ENCODE measurements at regions not wholly inside any gene's neighbourhood (a gene's known extent, or its start where the extent isn't known, plus 50 kb on each side); places are given as distances from the start of the nearest gene placed in this dataset.

DNA sequence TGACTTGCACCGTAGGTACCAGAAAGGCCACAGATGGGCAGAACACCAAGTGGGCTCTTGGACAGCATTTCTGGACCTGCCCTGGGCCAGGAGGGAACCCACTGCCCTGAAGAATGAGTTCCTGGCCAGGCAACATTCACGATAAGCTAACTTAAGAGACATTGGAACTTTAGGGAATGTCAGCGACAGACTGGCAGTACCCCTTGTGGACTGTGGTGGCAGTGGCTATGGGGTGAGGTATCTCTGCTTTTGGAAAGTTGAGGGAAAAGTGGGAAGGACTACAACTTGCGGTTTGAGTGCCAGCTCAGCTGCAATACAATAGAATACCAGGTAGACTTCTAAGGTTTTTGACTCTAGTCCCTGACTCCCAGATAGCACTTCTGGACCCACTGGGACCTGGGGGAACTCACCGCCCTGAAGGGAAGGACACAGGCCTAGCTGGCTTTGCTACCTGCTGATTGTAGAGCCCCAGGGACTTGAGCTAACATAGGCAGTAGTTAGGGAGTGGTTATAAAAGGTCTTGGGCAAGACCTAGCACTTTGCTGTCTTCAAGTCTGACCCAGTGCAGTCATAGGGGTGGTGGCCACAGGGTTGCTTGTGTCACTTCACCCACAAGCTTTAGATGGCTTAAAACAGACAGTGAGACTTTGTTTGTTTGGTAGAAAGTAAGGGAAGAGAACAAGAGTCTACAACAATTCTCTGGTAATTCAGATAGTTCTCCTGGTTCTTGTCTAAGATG lies 617.6 kb downstream of the COL12A1 start:
- intact Hi-C loops (cut with DNase I) = no loop called here
- DNase-seq (no peak), FAIRE-seq (no peak)
- Histone ChIP-seq H3K9ac (ENCODE audit: low read length in 3 of 3) (no peak overlapping the region), H3K36me3 (ENCODE audit: control insufficient read depth in 2 of 3, insufficient read depth in 3 of 3, low read length in 3 of 3) (no peaks in the 10 kb centered on the region), H3K4me1 (ENCODE audit: control insufficient read depth in 2 of 3, insufficient read depth in 2 of 3, low read depth in 1 of 3, low read length in 3 of 3) (no peaks in the 10 kb centered on the region), H3K27ac (ENCODE audit: low read depth in 2 of 2, low read length in 2 of 2) (no peak overlapping the region), H3K9me3 (ENCODE audit: control insufficient read depth in 2 of 3, insufficient read depth in 1 of 3, low read length in 3 of 3) (no peaks in the 10 kb centered on the region), H3K27me3 (ENCODE audit: control insufficient read depth, insufficient read depth, low read length) (no peaks in the 10 kb centered on the region), H3K4me3 (ENCODE audit: low read length in 3 of 3) (no peak overlapping the region)
- TF ChIP-seq, protein P1, sequence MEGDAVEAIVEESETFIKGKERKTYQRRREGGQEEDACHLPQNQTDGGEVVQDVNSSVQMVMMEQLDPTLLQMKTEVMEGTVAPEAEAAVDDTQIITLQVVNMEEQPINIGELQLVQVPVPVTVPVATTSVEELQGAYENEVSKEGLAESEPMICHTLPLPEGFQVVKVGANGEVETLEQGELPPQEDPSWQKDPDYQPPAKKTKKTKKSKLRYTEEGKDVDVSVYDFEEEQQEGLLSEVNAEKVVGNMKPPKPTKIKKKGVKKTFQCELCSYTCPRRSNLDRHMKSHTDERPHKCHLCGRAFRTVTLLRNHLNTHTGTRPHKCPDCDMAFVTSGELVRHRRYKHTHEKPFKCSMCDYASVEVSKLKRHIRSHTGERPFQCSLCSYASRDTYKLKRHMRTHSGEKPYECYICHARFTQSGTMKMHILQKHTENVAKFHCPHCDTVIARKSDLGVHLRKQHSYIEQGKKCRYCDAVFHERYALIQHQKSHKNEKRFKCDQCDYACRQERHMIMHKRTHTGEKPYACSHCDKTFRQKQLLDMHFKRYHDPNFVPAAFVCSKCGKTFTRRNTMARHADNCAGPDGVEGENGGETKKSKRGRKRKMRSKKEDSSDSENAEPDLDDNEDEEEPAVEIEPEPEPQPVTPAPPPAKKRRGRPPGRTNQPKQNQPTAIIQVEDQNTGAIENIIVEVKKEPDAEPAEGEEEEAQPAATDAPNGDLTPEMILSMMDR (IDR thresholded peaks at IDR 0.05; ENCODE audit: borderline replicate concordance, extremely low read depth, insufficient read depth) = no peak

DNA sequence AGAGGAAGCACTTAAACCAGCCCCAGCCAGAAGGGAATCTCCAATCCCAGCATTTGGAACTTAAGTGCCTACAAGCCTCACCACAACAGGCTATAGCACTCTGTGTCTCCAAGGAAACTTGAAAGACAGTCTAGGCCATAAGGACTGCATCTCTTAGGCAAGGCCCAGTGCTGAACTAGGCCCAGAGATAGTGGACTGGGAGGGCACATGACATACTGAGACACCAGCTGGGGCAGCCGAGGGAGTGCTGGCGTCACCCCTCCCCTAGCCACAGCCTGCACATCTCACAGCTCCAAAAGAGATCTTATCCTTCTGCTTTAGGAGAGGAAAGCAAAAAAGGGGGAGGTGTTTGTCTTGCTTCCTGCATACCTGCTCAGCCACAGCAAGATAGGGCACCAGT lies 618.5 kb downstream of the COL12A1 start:
- Histone ChIP-seq H3K27me3 (ENCODE audit: control insufficient read depth, insufficient read depth, low read length) (no peaks in the 10 kb centered on the region), H3K36me3 (ENCODE audit: control insufficient read depth in 2 of 3, insufficient read depth in 3 of 3, low read length in 3 of 3) (no peaks in the 10 kb centered on the region), H3K9ac (ENCODE audit: low read length in 3 of 3) (no peak overlapping the region), H3K9me3 (ENCODE audit: control insufficient read depth in 2 of 3, insufficient read depth in 1 of 3, low read length in 3 of 3) (no peaks in the 10 kb centered on the region), H3K4me1 (ENCODE audit: control insufficient read depth in 2 of 3, insufficient read depth in 2 of 3, low read depth in 1 of 3, low read length in 3 of 3) (no peaks in the 10 kb centered on the region), H3K4me3 (ENCODE audit: low read length in 3 of 3) (no peak overlapping the region), H3K27ac (ENCODE audit: low read depth in 2 of 2, low read length in 2 of 2) (no peak overlapping the region)
- no peak for DNase-seq
- FAIRE-seq = no peak
- intact Hi-C loops (cut with DNase I) = no loop called here
- TF ChIP-seq, protein P1 (IDR thresholded peaks at IDR 0.05; ENCODE audit: borderline replicate concordance, extremely low read depth, insufficient read depth) = no peak

DNA sequence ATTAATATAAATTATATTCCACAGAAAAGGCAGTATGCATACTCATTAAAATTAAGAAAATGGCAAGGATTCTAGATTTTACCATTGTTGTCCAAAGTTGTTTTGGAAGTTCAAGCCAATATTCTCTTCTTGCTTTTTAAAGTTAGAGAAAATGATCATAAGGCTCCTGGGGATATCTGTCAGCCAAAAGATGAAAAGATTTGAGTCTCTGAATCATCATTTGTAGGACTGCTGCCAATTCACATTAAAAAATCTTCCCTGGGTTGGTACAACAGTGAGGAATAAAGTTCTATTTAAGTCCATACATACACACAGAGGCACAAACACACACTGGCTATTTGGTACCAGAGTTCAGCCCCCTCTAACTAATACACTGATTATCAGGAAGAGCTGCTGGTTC lies 620.1 kb downstream of the COL12A1 start:
- DNase-seq (no peak), FAIRE-seq (no peak)
- Histone ChIP-seq H3K27me3 (ENCODE audit: control insufficient read depth, insufficient read depth, low read length) (no peaks in the 10 kb centered on the region), H3K36me3 (ENCODE audit: control insufficient read depth in 2 of 3, insufficient read depth in 3 of 3, low read length in 3 of 3) (no peaks in the 10 kb centered on the region), H3K27ac (ENCODE audit: low read depth in 2 of 2, low read length in 2 of 2) (no peak overlapping the region), H3K4me3 (ENCODE audit: low read length in 3 of 3) (no peak overlapping the region), H3K9ac (ENCODE audit: low read length in 3 of 3) (no peak overlapping the region), H3K9me3 (ENCODE audit: control insufficient read depth in 2 of 3, insufficient read depth in 1 of 3, low read length in 3 of 3) (no peaks in the 10 kb centered on the region), H3K4me1 (ENCODE audit: control insufficient read depth in 2 of 3, insufficient read depth in 2 of 3, low read depth in 1 of 3, low read length in 3 of 3) (no peaks in the 10 kb centered on the region)
- TF ChIP-seq, protein P1 (IDR thresholded peaks at IDR 0.05; ENCODE audit: borderline replicate concordance, extremely low read depth, insufficient read depth) = no peak
- intact Hi-C loops (cut with DNase I) = no loop called here

DNA sequence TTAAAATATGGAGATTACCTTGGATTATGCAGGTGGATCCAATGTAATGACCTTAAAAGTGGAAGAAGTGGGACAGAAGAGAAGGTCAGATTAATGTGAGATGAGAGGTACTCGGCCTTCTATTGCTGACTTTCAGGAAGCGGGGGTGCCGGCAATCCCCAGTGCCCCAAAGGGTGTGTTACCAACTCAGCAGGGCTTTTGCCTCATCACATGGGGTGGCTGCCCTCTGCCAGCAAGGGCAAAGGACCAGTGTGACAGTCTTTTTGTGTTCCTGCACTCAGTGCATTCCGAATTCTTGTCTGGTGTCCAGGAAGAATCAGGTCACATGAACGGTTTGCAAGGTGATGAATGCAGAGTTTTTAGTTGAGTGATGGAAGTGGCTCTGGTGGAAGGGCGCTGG lies 624.2 kb downstream of the COL12A1 start:
- intact Hi-C loops (cut with DNase I) = no loop called here
- FAIRE-seq (no peak), DNase-seq (no peak)
- Histone ChIP-seq H3K9ac (ENCODE audit: low read length in 3 of 3) (no peak overlapping the region), H3K4me3 (ENCODE audit: low read length in 3 of 3) (no peak overlapping the region), H3K27me3 (ENCODE audit: control insufficient read depth, insufficient read depth, low read length) (no peaks in the 10 kb centered on the region), H3K36me3 (ENCODE audit: control insufficient read depth in 2 of 3, insufficient read depth in 3 of 3, low read length in 3 of 3) (no peaks in the 10 kb centered on the region), H3K9me3 (ENCODE audit: control insufficient read depth in 2 of 3, insufficient read depth in 1 of 3, low read length in 3 of 3) (no peaks in the 10 kb centered on the region), H3K27ac (ENCODE audit: low read depth in 2 of 2, low read length in 2 of 2) (no peak overlapping the region), H3K4me1 (ENCODE audit: control insufficient read depth in 2 of 3, insufficient read depth in 2 of 3, low read depth in 1 of 3, low read length in 3 of 3) (no peaks in the 10 kb centered on the region)
- TF ChIP-seq, protein P1 (IDR thresholded peaks at IDR 0.05; ENCODE audit: borderline replicate concordance, extremely low read depth, insufficient read depth) = no peak
